ENCODE measurements at regions not wholly inside any gene's neighbourhood (a gene's known extent, or its start where the extent isn't known, plus 50 kb on each side); places are given as distances from the start of the nearest gene placed in this dataset.

GRCh38 chr13:65540175-65540574, 1690.0 kb downstream of the PCDH9 start:
- TF ChIP-seq, protein P1, sequence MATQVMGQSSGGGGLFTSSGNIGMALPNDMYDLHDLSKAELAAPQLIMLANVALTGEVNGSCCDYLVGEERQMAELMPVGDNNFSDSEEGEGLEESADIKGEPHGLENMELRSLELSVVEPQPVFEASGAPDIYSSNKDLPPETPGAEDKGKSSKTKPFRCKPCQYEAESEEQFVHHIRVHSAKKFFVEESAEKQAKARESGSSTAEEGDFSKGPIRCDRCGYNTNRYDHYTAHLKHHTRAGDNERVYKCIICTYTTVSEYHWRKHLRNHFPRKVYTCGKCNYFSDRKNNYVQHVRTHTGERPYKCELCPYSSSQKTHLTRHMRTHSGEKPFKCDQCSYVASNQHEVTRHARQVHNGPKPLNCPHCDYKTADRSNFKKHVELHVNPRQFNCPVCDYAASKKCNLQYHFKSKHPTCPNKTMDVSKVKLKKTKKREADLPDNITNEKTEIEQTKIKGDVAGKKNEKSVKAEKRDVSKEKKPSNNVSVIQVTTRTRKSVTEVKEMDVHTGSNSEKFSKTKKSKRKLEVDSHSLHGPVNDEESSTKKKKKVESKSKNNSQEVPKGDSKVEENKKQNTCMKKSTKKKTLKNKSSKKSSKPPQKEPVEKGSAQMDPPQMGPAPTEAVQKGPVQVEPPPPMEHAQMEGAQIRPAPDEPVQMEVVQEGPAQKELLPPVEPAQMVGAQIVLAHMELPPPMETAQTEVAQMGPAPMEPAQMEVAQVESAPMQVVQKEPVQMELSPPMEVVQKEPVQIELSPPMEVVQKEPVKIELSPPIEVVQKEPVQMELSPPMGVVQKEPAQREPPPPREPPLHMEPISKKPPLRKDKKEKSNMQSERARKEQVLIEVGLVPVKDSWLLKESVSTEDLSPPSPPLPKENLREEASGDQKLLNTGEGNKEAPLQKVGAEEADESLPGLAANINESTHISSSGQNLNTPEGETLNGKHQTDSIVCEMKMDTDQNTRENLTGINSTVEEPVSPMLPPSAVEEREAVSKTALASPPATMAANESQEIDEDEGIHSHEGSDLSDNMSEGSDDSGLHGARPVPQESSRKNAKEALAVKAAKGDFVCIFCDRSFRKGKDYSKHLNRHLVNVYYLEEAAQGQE (IDR thresholded peaks at IDR 0.05): no peak
- TF ChIP-seq CTCF (IDR thresholded peaks at IDR 0.05; ENCODE audit: low read depth, low read length, missing input control) (no peak), TAF1 (conservative IDR thresholded peaks at IDR 0.05) (no peak), YY1 (IDR thresholded peaks at IDR 0.05) (no peak), FOXA1 (IDR thresholded peaks at IDR 0.05) (no peak), RAD21 (IDR thresholded peaks at IDR 0.05) (no peak), RXRA (IDR thresholded peaks at IDR 0.05) (no peak), MAX (IDR thresholded peaks at IDR 0.05) (no peak), SP1 (IDR thresholded peaks at IDR 0.05) (no peak), EGR1 (IDR thresholded peaks at IDR 0.05; ENCODE audit: low read depth in 2 of 2) (no peak), HNF4A (conservative IDR thresholded peaks at IDR 0.05) (no peak)
- TF ChIP-seq, protein P2, sequence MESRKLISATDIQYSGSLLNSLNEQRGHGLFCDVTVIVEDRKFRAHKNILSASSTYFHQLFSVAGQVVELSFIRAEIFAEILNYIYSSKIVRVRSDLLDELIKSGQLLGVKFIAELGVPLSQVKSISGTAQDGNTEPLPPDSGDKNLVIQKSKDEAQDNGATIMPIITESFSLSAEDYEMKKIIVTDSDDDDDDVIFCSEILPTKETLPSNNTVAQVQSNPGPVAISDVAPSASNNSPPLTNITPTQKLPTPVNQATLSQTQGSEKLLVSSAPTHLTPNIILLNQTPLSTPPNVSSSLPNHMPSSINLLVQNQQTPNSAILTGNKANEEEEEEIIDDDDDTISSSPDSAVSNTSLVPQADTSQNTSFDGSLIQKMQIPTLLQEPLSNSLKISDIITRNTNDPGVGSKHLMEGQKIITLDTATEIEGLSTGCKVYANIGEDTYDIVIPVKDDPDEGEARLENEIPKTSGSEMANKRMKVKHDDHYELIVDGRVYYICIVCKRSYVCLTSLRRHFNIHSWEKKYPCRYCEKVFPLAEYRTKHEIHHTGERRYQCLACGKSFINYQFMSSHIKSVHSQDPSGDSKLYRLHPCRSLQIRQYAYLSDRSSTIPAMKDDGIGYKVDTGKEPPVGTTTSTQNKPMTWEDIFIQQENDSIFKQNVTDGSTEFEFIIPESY (IDR thresholded peaks at IDR 0.05): no peak

Measured in liver (tissue), 3 donors.